GM12892 (cell line): ENCODE measurements at regions not wholly inside any gene's neighbourhood (a gene's known extent, or its start where the extent isn't known, plus 50 kb on each side); places are given as distances from the start of the nearest gene placed in this dataset.
"Not testable (repeated sequence)": the region's sequence is repeated elsewhere in the genome, so short reads cannot be mapped to it uniquely, and the experiment has no call there.

Experiments
- POLR2A ChIP-seq: IDR thresholded peaks from 2 replicates; pipeline ENCODE4 v1.6.1; 2011; ENCODE audit warnings: low read depth, low read length, control low read depth
- POLR2AphosphoS5 ChIP-seq: IDR thresholded peaks from 2 replicates; pipeline ENCODE4 v1.6.1; 2011; ENCODE audit warnings: low read depth, low read length, control low read depth

DNA sequence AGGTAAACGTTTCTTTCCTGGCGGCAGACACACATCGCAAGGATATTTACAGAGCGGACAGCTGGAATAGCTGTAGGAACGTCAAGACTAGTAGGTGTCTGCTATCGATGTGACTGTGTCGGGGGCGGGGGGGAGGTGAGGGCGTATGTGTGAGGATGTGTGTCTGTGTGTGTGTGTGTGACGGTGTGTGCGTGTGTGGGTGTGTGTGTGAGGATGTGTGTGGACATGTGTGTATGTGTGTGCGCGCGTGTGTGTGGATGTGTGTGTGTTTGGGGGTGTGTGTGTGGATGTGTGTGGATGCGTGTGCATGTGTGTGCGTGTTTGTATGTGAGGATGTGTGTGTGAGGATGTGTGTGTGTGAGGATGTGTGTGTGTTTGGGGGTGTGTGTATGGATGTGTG, 55.4 kb downstream of the PNMA6F start:
- TF ChIP-seq POLR2AphosphoS5, POLR2A: not testable (repeated sequence)
